ENCODE measurements at regions not wholly inside any gene's neighbourhood (a gene's known extent, or its start where the extent isn't known, plus 50 kb on each side); places are given as distances from the start of the nearest gene placed in this dataset.

DNA sequence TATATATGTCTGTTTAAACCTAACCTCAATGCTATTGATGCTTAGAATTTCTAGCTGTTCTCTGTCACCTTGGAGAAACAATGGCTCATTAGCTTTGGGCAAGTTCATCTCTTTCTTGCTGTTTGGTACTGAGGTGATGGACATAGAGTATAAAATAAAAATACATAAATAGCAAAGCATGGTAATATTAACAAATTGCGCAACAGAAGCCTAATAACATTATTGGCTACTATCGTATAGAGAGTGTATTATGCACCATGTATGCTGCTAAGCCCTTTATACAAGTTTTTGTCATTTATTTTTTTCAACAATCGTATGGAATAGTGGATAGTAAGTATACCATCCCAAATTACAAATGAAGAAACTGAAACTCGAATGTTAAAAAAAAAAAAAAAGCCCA lies 100.1 kb downstream of the ICOS start:
- TF ChIP-seq, protein P1, sequence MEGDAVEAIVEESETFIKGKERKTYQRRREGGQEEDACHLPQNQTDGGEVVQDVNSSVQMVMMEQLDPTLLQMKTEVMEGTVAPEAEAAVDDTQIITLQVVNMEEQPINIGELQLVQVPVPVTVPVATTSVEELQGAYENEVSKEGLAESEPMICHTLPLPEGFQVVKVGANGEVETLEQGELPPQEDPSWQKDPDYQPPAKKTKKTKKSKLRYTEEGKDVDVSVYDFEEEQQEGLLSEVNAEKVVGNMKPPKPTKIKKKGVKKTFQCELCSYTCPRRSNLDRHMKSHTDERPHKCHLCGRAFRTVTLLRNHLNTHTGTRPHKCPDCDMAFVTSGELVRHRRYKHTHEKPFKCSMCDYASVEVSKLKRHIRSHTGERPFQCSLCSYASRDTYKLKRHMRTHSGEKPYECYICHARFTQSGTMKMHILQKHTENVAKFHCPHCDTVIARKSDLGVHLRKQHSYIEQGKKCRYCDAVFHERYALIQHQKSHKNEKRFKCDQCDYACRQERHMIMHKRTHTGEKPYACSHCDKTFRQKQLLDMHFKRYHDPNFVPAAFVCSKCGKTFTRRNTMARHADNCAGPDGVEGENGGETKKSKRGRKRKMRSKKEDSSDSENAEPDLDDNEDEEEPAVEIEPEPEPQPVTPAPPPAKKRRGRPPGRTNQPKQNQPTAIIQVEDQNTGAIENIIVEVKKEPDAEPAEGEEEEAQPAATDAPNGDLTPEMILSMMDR (IDR thresholded peaks at IDR 0.05; ENCODE audit: low read length), result no peak
- TF ChIP-seq EZH2 (optimal IDR thresholded peaks at IDR 0.05; ENCODE audit: low read depth, low read length) (no peak), EZH2phosphoT487 (IDR thresholded peaks at IDR 0.05; ENCODE audit: low read length) (no peak)
